DND-41 (cell line): ENCODE measurements at regions not wholly inside any gene's neighbourhood (a gene's known extent, or its start where the extent isn't known, plus 50 kb on each side); places are given as distances from the start of the nearest gene placed in this dataset.

Experiments
- CTCF ChIP-seq: IDR thresholded peaks from 2 replicates; pipeline ENCODE4 v1.5.1; 2012; ENCODE audit warnings: borderline replicate concordance, low read length, moderate library complexity, mild to moderate bottlenecking; ENCODE audit not compliant: poor library complexity, severe bottlenecking; ENCODE audit errors: extremely low read depth
- EZH2 ChIP-seq: IDR thresholded peaks from 3 replicates; pipeline ENCODE4 v1.6.1; 2012; ENCODE audit warnings: borderline replicate concordance, low read depth, mild to moderate bottlenecking, moderate library complexity, low read length, inconsistent platforms; ENCODE audit not compliant: severe bottlenecking

- TF ChIP-seq CTCF (no peak), EZH2 (no peak)
Observed at GRCh38 chr12:85713373-85713772, 122.8 kb downstream of the RASSF9 start.
